KMS-11 (cell line): ENCODE measurements at regions not wholly inside any gene's neighbourhood (a gene's known extent, or its start where the extent isn't known, plus 50 kb on each side); places are given as distances from the start of the nearest gene placed in this dataset.

ENCODE experiments used
- H2AFZ ChIP-seq: fragments of 200-600 bp; sonication (generic); 2 replicates; pipeline ENCODE4 v1.6.1; 2016; ENCODE audit warnings: antibody characterized with exemption, mixed run types, low read depth
- H3K27ac ChIP-seq: fragments of 200-600 bp; sonication (generic); 2 replicates; pipeline ENCODE4 v1.6.1; 2016; ENCODE audit warnings: mild to moderate bottlenecking, mixed run types
- H3K27me3 ChIP-seq: fragments of 200-600 bp; sonication (generic); 2 replicates; pipeline ENCODE4 v1.6.1; 2017; ENCODE audit warnings: mild to moderate bottlenecking, low read depth, mixed run types, moderate library complexity; ENCODE audit not compliant: insufficient read depth
- H3K36me3 ChIP-seq: fragments of 200-600 bp; sonication (generic); 2 replicates; pipeline ENCODE4 v1.6.1; 2017; ENCODE audit warnings: mild to moderate bottlenecking, mixed run types; ENCODE audit not compliant: insufficient read depth
- H3K4me1 ChIP-seq: fragments of 200-600 bp; sonication (generic); 2 replicates; pipeline ENCODE4 v1.6.1; 2016; ENCODE audit warnings: mild to moderate bottlenecking, low read depth, mixed run types; ENCODE audit not compliant: poor library complexity, severe bottlenecking
- H3K4me2 ChIP-seq: fragments of 200-600 bp; sonication (generic); 2 replicates; pipeline ENCODE4 v1.7.0; 2016; ENCODE audit warnings: mild to moderate bottlenecking, mixed run types
- H3K4me3 ChIP-seq: fragments of 200-600 bp; sonication (generic); IDR thresholded peaks from 2 replicates; pipeline ENCODE4 v1.6.1; 2017; ENCODE audit warnings: low read depth, low read length, mixed read lengths; ENCODE audit not compliant: insufficient read depth
- H3K79me2 ChIP-seq: fragments of 200-600 bp; sonication (generic); 2 replicates; pipeline ENCODE4 v1.6.1; 2016; ENCODE audit warnings: low read depth, mixed run types; ENCODE audit not compliant: insufficient read depth
- H3K9ac ChIP-seq: fragments of 200-600 bp; sonication (generic); 2 replicates; pipeline ENCODE4 v1.6.1; 2016; ENCODE audit warnings: mild to moderate bottlenecking, mixed run types
- H4K20me1 ChIP-seq: fragments of 200-600 bp; sonication (generic); 2 replicates; pipeline ENCODE4 v1.6.1; 2016; ENCODE audit warnings: mild to moderate bottlenecking, mixed run types; ENCODE audit not compliant: insufficient read depth
- CTCF ChIP-seq: fragments of 200-600 bp; sonication (generic); conservative IDR thresholded peaks from 2 replicates; pipeline ENCODE4 v1.6.1; 2017; ENCODE audit warnings: low read depth, mild to moderate bottlenecking, antibody characterized with exemption, low read length, moderate library complexity, mixed read lengths

- no peak overlapping the region for H3K4me3 ChIP-seq
- H3K27me3 ChIP-seq = no peaks in the 10 kb centered on the region
- H3K79me2 ChIP-seq = no peaks in the 10 kb centered on the region
- H3K9ac ChIP-seq = no peak overlapping the region
- no peaks in the 10 kb centered on the region for H4K20me1 ChIP-seq
- no peaks in the 10 kb centered on the region for H3K4me1 ChIP-seq
- H3K36me3 ChIP-seq = no peaks in the 10 kb centered on the region
- no peak overlapping the region for H2AFZ ChIP-seq
- no peak for TF ChIP-seq CTCF
- no peak overlapping the region for H3K4me2 ChIP-seq
- no peak overlapping the region for H3K27ac ChIP-seq
Measured at GRCh38 chr12:96103067-96103644, 67.8 kb upstream of the LTA4H start.

GRCh38 chr12:96104566-96104965 is 69.2 kb upstream of the LTA4H start:
- Histone ChIP-seq H3K79me2 (no peaks in the 10 kb centered on the region), H3K4me2 (no peak overlapping the region), H3K9ac (no peak overlapping the region), H3K27ac (no peak overlapping the region), H3K27me3 (no peaks in the 10 kb centered on the region), H3K4me1 (no peaks in the 10 kb centered on the region), H2AFZ (no peak overlapping the region), H3K36me3 (no peaks in the 10 kb centered on the region), H4K20me1 (no peaks in the 10 kb centered on the region), H3K4me3 (no peak overlapping the region)
- no peak for TF ChIP-seq CTCF

DNA sequence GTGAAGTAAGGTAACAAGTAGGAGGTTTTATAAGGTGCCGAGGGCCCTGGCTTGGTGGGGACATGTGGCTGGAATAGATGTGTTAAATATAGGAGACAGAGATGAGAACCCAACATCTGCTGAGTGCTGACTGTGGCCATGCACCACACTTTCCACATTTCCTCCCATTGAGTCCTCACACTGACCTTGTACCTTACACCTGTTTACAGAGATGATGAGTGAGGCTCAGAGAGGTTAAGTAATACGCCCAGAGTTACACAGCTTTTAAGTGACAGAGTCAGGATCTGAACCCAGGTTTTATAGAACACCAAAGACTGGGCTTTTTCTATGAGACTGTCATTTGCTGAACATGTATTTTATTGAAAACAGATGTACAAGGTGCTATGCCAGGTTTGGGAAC is 70.8 kb upstream of the LTA4H start:
- Histone ChIP-seq H3K27me3 (no peaks in the 10 kb centered on the region), H3K9ac (no peak overlapping the region), H3K27ac (no peak overlapping the region)

DNA sequence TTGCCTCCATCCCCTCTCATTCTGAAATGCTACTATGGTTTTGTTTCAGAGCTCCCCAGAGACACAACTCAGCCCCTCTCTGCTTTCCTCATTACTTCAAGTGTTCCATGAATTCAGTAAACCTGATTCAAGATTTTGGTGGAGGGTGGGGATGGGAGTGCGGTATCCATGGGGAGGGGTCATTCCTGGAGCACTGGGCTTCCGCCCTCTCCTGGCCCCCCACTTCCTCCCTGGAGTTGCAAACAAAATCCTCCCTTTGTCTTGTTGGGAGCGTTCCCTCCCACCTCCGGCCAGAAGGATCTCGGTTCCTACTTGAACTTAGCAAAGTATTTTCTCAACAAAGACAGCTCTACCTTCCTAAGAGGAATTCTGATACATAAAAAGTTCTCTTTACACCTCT is 71.8 kb upstream of the LTA4H start:
- H4K20me1 ChIP-seq = no peaks in the 10 kb centered on the region
- no peak overlapping the region for H3K4me3 ChIP-seq
- no peak for TF ChIP-seq CTCF
- no peak overlapping the region for H2AFZ ChIP-seq
- H3K27ac ChIP-seq = no peak overlapping the region
- no peaks in the 10 kb centered on the region for H3K4me1 ChIP-seq
- no peak overlapping the region for H3K4me2 ChIP-seq
- H3K27me3 ChIP-seq = no peaks in the 10 kb centered on the region
- H3K36me3 ChIP-seq = no peaks in the 10 kb centered on the region
- no peaks in the 10 kb centered on the region for H3K79me2 ChIP-seq
- no peak overlapping the region for H3K9ac ChIP-seq

More for the DNA sequence above, 70.8 kb upstream of the LTA4H start:
- no peak overlapping the region for H3K4me3 ChIP-seq
- TF ChIP-seq CTCF = no peak
- no peaks in the 10 kb centered on the region for H4K20me1 ChIP-seq
- H3K36me3 ChIP-seq = no peaks in the 10 kb centered on the region
- H3K79me2 ChIP-seq = no peaks in the 10 kb centered on the region
- H2AFZ ChIP-seq = no peak overlapping the region
- H3K4me2 ChIP-seq = no peak overlapping the region
- H3K4me1 ChIP-seq = no peaks in the 10 kb centered on the region
